PC-9 (cell line): ENCODE measurements at regions not wholly inside any gene's neighbourhood (a gene's known extent, or its start where the extent isn't known, plus 50 kb on each side); places are given as distances from the start of the nearest gene placed in this dataset.

Experiments used
- EZH2 ChIP-seq: fragments of 200-600 bp; sonication (generic); IDR thresholded peaks from 2 replicates; pipeline ENCODE4 v1.8.0; 2017; ENCODE audit warnings: antibody characterized with exemption, low read depth
- TF ChIP-seq, protein P1 (sequence below): fragments of 200-600 bp; sonication (generic); conservative IDR thresholded peaks from 2 replicates; pipeline ENCODE4 v1.6.1; 2017; ENCODE audit warnings: mixed run types, antibody characterized with exemption, mild to moderate bottlenecking, moderate library complexity

- TF ChIP-seq EZH2: no peak
- TF ChIP-seq, protein P1, sequence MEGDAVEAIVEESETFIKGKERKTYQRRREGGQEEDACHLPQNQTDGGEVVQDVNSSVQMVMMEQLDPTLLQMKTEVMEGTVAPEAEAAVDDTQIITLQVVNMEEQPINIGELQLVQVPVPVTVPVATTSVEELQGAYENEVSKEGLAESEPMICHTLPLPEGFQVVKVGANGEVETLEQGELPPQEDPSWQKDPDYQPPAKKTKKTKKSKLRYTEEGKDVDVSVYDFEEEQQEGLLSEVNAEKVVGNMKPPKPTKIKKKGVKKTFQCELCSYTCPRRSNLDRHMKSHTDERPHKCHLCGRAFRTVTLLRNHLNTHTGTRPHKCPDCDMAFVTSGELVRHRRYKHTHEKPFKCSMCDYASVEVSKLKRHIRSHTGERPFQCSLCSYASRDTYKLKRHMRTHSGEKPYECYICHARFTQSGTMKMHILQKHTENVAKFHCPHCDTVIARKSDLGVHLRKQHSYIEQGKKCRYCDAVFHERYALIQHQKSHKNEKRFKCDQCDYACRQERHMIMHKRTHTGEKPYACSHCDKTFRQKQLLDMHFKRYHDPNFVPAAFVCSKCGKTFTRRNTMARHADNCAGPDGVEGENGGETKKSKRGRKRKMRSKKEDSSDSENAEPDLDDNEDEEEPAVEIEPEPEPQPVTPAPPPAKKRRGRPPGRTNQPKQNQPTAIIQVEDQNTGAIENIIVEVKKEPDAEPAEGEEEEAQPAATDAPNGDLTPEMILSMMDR: no peak
These were observed 77.3 kb downstream of the DACT2 start for GRCh38 chr6:168242111-168242939.
